GM19035 (cell line): ENCODE measurements at regions not wholly inside any gene's neighbourhood (a gene's known extent, or its start where the extent isn't known, plus 50 kb on each side); places are given as distances from the start of the nearest gene placed in this dataset.
"Not testable (repeated sequence)": the region's sequence is repeated elsewhere in the genome, so short reads cannot be mapped to it uniquely, and the experiment has no call there.

Experiments used
- ATAC-seq: cut with Tn5 transposase; IDR thresholded peaks from one replicate; pipeline ENCODE4 v1.9.1; 2021; ENCODE audit not compliant: unreplicated experiment

DNA sequence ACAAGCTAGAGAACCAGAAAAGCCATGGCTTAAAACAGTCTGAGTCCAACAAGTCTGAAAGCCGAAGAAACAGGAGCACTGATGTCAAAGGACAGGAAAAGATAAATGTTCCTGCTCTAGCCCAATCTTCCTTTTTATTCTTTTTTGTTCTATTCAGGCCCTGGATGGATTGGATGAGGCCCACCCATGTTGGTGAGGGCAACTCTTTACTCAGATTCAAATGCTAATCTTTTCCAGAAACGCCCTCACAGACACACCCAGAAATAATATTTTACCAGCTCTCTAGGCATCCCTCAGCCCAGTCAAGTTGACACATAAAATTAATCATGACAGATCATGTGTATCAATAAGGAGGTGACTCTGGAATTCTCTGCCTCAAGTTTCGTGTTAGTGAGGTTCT lies 1002.7 kb downstream of the STPG2 start:
- ATAC-seq: no peak

DNA sequence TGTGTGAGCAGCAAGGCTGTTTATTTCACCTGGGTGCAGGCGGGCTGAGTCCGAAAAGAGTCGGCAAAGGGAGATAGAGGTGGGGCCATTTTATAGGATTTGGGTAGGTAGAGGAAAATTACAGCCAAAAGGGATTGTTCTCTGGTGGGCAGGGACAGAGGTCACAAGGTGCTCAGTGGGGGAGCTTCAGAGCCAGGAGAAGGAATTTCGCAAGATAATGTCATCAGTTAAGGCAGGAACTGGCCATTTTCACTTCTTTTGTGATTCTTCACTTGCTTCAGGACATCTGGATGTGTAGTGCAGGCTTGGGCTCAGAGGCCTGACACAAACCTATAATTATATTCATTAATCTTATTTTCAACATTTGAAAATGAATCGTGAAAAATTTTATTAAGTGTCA lies 1001.9 kb downstream of the STPG2 start:
- ATAC-seq: not testable (repeated sequence)

DNA sequence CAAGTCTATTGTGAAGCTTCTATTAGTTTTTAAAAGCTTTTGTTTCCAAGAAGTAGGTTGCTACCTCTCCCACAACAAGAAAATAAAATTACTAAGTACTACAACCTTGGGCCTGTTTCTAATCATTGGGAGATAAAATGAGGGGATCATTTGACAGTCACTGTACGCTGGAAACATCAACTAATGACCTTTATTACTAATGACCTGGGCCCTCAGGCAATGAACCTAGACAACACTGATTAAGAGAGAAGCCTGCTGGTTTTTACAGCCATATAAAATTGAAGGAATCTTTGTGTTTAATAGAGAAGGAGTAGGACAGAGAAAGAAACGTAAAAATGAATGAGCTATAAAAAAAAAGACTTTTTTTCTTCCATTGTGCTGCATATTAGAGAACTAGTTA lies 1000.9 kb downstream of the STPG2 start:
- no peak for ATAC-seq

DNA sequence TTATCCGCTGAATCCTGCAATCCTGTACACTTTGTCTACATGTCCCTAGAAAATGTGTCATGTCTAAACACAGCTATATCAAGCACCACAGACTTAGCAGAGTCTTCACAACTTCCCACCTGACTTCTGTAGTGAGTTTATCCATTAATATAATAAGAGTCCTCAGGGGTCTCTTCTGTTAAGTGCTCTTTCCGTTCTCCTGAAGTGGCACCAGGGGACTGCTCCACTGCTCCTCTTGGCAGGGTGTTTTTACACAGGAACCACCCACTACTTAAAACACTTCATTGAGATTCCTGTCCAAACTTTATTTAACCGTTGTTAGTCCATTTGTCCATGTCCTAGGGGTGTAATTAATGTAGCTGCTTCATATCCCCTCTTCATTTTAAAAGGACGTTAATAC lies 1000.4 kb downstream of the STPG2 start:
- no peak for ATAC-seq

GRCh38 chr4:97144199-97144598 lies 999.1 kb downstream of the STPG2 start:
- no peak for ATAC-seq

GRCh38 chr4:97150966-97151365 lies 992.3 kb downstream of the STPG2 start:
- ATAC-seq: no peak

- ATAC-seq: no peak
Observed at GRCh38 chr4:97152149-97152548, 991.1 kb downstream of the STPG2 start.

DNA sequence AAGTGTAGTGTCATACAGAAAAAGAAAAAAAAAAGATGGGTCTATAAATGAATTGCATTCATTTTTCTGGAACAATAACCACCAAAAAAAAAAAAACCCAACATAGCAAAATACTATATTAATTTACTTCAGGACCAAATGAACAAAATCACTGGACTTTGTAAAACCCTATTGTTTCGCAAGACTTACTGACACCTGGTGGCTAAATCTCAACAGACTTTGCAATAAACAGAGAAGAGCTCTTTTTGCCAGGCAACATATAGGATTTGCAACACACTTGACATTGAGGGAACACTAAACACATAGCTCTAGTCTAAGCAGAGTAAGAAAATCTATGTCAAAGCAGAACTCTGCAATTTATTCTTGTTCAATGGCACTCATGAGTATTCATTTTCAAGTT lies 990.2 kb downstream of the STPG2 start:
- ATAC-seq: no peak

- ATAC-seq: no peak
Observed at GRCh38 chr4:97159625-97160024, 983.7 kb downstream of the STPG2 start.

DNA sequence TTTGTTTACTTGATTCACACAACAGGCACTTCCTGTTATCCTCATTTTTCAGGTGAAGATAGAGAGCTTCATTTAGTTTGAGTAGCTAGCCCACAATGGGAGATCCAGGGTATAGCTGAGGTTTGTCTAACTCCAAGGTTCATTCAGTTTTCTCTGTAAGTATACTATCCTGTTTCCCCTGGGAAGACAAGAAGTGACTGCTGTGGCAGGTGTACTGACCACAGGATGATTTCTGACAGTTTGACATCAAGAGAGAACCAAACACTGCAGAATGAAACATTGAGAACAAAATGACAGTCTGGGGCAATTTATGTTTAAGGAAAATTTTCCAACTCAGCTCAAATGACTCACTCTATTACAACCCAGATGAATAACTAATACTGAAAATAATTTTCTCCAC lies 958.0 kb downstream of the STPG2 start:
- ATAC-seq: no peak

DNA sequence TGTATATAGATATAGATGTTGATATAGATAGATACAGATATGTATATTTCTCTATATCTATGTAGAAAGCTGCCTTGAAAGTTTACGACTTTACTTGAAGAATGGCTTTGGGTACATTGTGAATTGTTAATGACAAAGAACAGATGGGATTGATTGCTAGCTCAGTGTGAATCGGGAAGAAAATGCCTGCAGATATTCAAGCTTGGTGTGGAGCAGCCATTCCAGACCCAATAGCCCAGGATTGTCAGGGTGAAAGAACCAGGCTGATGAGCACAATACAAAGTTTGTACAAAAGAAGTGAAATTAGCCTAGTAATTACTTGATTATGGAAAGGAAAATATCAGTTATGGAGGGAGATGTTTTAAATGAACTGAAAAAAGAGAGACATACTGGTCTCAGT lies 946.2 kb downstream of the STPG2 start:
- no peak for ATAC-seq

DNA sequence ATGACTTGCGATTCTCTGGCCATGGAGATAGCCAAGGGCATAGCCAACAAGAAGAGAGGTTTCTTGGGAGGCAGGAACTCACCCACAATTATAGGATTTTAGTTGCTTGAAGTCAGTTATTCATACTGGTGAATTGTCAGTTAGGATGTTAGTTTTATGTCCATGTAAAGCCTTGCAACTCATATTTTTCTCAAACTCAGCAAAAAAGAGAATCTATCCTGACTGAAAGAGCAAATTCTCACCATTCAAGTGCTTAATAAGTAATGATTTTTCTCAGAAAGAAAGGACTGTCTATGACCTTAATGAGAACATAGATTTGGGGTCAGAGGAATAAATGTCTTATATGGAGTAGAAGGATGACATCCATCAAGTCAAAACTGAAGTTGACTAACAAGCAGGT lies 934.5 kb downstream of the STPG2 start:
- no peak for ATAC-seq

GRCh38 chr4:97215409-97215941 lies 927.8 kb downstream of the STPG2 start:
- no peak for ATAC-seq

DNA sequence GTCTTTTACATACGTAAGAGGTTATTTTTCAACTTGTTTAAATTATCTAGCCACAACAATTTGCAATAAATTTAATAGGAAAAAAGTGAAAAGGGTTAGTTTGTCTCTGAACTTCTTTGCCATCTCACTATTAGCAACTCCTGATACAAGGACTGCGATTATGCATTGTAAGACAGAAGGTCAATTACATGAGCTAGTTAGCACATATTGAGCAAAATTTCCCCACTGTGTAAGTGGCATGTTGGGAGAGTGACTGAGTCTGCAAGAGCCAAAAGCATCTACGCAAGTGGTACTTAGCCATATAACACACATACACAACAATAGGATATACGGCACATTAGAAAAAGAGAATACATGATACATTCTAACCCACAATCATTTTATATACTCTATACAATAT lies 927.2 kb downstream of the STPG2 start:
- no peak for ATAC-seq

DNA sequence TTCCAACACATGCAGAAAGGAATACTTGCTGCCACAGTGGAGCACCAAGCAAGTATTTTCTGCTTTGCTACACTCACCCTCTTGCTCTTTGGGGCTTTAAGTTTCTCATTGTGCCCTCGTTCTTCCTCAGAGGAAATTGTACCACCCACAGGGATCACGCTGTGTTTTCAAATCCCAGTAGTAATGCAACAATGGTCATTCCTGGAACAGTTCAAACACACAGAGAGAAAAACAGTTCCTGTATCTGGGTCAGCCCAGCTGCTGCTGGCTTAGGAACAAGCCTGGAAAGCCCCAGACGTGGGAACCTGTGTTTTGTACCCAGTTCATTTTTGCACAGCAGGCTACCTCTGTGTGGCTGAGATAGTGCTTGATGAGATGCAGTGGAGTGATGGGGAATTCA lies 907.8 kb downstream of the STPG2 start:
- ATAC-seq: no peak

GRCh38 chr4:97238956-97239666 lies 904.2 kb downstream of the STPG2 start:
- no peak for ATAC-seq

GRCh38 chr4:97239667-97239997 lies 903.6 kb downstream of the STPG2 start:
- no peak for ATAC-seq

- ATAC-seq: no peak
Observed at GRCh38 chr4:97252615-97253154, 890.6 kb downstream of the STPG2 start.

DNA sequence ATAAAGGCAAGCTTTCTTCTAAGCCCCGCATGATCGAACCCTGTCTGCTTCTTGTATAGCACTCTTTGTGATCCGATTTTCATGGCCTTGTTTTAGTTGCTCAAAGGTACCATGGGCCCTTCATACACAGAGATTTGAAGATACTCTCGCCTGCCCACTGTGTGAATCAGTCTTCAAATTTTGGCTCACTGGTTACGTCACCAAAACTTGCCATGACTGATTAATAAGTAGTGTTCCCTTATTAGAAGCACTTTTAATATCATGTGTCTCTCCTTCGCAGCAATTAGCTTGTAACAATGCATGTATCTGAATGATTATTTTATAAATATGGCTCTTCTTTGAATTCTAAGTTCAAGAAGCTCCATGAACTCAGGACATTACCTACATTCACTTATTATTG lies 880.5 kb downstream of the STPG2 start:
- ATAC-seq: no peak

GRCh38 chr4:97270051-97270450 lies 873.2 kb downstream of the STPG2 start:
- no peak for ATAC-seq

- no peak for ATAC-seq
Observed at GRCh38 chr4:97279391-97279790, 863.9 kb downstream of the STPG2 start.

DNA sequence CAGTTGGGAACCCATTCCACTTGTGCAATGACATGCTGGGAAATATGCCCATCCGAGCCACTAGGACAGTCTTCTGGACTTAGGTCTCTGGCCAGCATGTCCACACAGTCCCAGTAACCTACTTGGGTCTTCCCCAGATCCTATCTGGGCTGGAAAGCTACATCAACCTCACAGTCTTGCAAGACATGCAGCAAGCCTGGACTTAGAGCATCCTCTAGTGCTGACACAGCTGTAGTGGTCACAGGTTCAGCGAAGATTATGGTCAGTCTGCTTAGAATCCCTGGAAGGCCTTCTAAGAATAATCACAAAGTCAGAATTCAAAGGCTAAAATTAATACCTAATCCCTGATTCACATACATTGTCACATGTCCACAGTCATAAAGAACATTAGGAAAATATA lies 842.7 kb downstream of the STPG2 start:
- ATAC-seq: no peak

DNA sequence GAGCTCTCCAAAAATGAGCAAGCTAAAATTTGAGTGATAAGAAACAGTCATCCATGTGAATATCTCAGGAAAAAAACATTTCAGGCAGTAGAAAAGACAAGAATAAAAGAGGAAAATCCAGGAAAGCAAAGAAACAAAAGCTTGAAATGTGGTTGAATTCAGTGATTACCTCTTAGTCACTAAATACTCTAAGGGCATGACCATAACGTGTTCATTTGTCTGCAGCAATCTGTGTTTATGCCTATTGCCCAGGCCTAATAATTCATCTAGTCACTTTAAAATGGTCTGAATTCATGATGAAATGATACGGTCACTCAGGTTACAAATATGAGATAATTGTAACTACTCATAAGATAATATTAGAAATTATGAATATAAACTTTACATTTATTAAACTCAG lies 837.9 kb downstream of the STPG2 start:
- no peak for ATAC-seq
